DND-41 (cell line): ENCODE measurements at regions not wholly inside any gene's neighbourhood (a gene's known extent, or its start where the extent isn't known, plus 50 kb on each side); places are given as distances from the start of the nearest gene placed in this dataset.

Experiments used
- EZH2 ChIP-seq: IDR thresholded peaks from 3 replicates; pipeline ENCODE4 v1.6.1; 2012; ENCODE audit warnings: borderline replicate concordance, low read depth, mild to moderate bottlenecking, moderate library complexity, low read length, inconsistent platforms; ENCODE audit not compliant: severe bottlenecking
- TF ChIP-seq, protein P1 (sequence below): IDR thresholded peaks from 2 replicates; pipeline ENCODE4 v1.5.1; 2012; ENCODE audit warnings: borderline replicate concordance, low read length, moderate library complexity, mild to moderate bottlenecking; ENCODE audit not compliant: poor library complexity, severe bottlenecking; ENCODE audit errors: extremely low read depth

DNA sequence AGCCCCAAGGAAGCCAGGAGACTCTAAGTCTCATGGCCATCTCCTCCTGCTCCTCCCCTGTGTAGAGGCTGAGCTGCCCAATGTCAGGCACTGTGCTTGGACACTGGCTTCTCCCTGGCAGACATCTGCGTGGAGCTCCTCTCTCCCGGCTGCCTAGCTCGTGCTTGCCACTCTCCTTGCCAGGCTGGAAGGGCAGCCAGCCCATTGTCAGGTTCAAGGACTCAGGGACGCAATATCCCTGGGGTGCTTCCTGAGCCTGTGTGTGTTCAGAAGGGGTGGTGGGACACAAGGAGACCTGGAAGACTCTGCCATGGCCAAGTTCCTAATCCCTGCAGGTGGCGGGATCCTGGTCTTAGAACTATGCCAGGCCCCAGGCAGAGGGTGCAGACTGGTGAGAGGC lies 65.4 kb upstream of the PARP1 start:
- TF ChIP-seq, protein P1, sequence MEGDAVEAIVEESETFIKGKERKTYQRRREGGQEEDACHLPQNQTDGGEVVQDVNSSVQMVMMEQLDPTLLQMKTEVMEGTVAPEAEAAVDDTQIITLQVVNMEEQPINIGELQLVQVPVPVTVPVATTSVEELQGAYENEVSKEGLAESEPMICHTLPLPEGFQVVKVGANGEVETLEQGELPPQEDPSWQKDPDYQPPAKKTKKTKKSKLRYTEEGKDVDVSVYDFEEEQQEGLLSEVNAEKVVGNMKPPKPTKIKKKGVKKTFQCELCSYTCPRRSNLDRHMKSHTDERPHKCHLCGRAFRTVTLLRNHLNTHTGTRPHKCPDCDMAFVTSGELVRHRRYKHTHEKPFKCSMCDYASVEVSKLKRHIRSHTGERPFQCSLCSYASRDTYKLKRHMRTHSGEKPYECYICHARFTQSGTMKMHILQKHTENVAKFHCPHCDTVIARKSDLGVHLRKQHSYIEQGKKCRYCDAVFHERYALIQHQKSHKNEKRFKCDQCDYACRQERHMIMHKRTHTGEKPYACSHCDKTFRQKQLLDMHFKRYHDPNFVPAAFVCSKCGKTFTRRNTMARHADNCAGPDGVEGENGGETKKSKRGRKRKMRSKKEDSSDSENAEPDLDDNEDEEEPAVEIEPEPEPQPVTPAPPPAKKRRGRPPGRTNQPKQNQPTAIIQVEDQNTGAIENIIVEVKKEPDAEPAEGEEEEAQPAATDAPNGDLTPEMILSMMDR = no peak
- TF ChIP-seq EZH2 = no peak
